ENCODE measurements at regions not wholly inside any gene's neighbourhood (a gene's known extent, or its start where the extent isn't known, plus 50 kb on each side); places are given as distances from the start of the nearest gene placed in this dataset.

- no peak overlapping the region for H3K4me3 ChIP-seq (ENCODE audit: low read length)
- H3K27me3 ChIP-seq (ENCODE audit: control insufficient read depth, insufficient read depth), result no peaks in the 10 kb centered on the region
- no peak for DNase-seq
- no peak overlapping the region for H3K27ac ChIP-seq (ENCODE audit: low read length)
- intact Hi-C loops (cut with DNase I), result no loop called here
- peaks cover 2% of the 10 kb centered on the region for H3K9me3 ChIP-seq (ENCODE audit: control insufficient read depth, low read length)
- no peaks in the 10 kb centered on the region for H3K4me1 ChIP-seq (ENCODE audit: control insufficient read depth, insufficient read depth, low read length)
- ATAC-seq, result no peak
- 22% methylated on average over 4 of the region's 4 CpGs for WGBS
These were observed 72.5 kb upstream of the MYL2 start for GRCh38 chr12:110992909-110993308.

GRCh38 chr12:110983811-110984210, 63.4 kb upstream of the MYL2 start:
- Histone ChIP-seq H3K4me3 (ENCODE audit: low read length) (no peak overlapping the region), H3K27me3 (ENCODE audit: control insufficient read depth, insufficient read depth) (no peaks in the 10 kb centered on the region), H3K4me1 (ENCODE audit: control insufficient read depth, insufficient read depth, low read length) (no peaks in the 10 kb centered on the region), H3K9me3 (ENCODE audit: control insufficient read depth, low read length) (no peaks in the 10 kb centered on the region), H3K27ac (ENCODE audit: low read length) (no peak overlapping the region)
- DNase-seq, result no peak
- 72% methylated on average over 7 of the region's 7 CpGs for WGBS
- intact Hi-C loops (cut with DNase I), result no loop called here
- ATAC-seq, result no peak

GRCh38 chr12:110972866-110973265, 52.5 kb upstream of the MYL2 start:
- Histone ChIP-seq H3K27ac (ENCODE audit: low read length) (no peak overlapping the region), H3K27me3 (ENCODE audit: control insufficient read depth, insufficient read depth) (no peaks in the 10 kb centered on the region), H3K4me3 (ENCODE audit: low read length) (no peak overlapping the region), H3K9me3 (ENCODE audit: control insufficient read depth, low read length) (no peaks in the 10 kb centered on the region), H3K4me1 (ENCODE audit: control insufficient read depth, insufficient read depth, low read length) (no peaks in the 10 kb centered on the region)
- 79% methylated on average over 3 of the region's 3 CpGs for WGBS
- intact Hi-C loops (cut with DNase I), result no loop called here
- no peak for DNase-seq
- ATAC-seq, result no peak

GRCh38 chr12:110971936-110972335, 51.6 kb upstream of the MYL2 start:
- intact Hi-C loops (cut with DNase I), result no loop called here
- Histone ChIP-seq H3K4me3 (ENCODE audit: low read length) (no peak overlapping the region), H3K9me3 (ENCODE audit: control insufficient read depth, low read length) (no peaks in the 10 kb centered on the region), H3K27me3 (ENCODE audit: control insufficient read depth, insufficient read depth) (no peaks in the 10 kb centered on the region), H3K27ac (ENCODE audit: low read length) (no peak overlapping the region), H3K4me1 (ENCODE audit: control insufficient read depth, insufficient read depth, low read length) (no peaks in the 10 kb centered on the region)
- ATAC-seq (no peak), DNase-seq (no peak)
- WGBS, result 42% methylated on average over 12 of the region's 12 CpGs

- Histone ChIP-seq H3K9me3 (ENCODE audit: control insufficient read depth, low read length) (no peaks in the 10 kb centered on the region), H3K4me3 (ENCODE audit: low read length) (no peak overlapping the region), H3K27me3 (ENCODE audit: control insufficient read depth, insufficient read depth) (no peaks in the 10 kb centered on the region), H3K4me1 (ENCODE audit: control insufficient read depth, insufficient read depth, low read length) (no peaks in the 10 kb centered on the region), H3K27ac (ENCODE audit: low read length) (no peak overlapping the region)
- WGBS, result 86% methylated on average over 1 of the region's 1 CpG
- ATAC-seq (no peak), DNase-seq (no peak)
- intact Hi-C loops (cut with DNase I), result no loop called here
These were observed 51.0 kb upstream of the MYL2 start for GRCh38 chr12:110971189-110971920.

Small RNA genes lying in the stretch of these regions (microRNA-seq; reads per million reads assigned to microRNA genes)
- 0 reads per million in 2 donors for gene MIR6760
